ENCODE measurements at regions not wholly inside any gene's neighbourhood (a gene's known extent, or its start where the extent isn't known, plus 50 kb on each side); places are given as distances from the start of the nearest gene placed in this dataset.

DNA sequence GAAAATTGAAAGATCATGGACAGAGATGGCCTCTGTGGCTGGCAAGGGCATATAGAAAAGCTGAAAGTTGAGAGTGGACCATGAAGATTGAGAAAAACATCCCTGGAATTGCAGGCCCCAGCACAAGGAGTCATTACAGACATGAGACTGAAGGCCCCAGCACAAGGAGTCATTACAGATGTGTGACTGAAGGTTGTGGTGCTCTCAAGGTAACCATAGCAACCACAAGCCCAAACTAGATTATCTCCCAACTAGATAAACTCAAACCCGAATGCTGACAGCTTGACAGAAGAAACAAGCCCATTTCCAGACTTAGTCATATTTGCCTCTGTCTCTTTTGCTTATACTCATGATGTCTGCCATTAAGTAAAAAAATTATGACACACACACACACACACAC lies 1252.1 kb upstream of the ADGRL4 start:
- no peak for TF ChIP-seq POLR2AphosphoS5 (IDR thresholded peaks at IDR 0.05; ENCODE audit: borderline replicate concordance, low read depth, low read length)
- no peak for TF ChIP-seq EZH2 (IDR thresholded peaks at IDR 0.05)

All from SK-N-MC (cell line).